GM21576 (cell line): ENCODE measurements at regions not wholly inside any gene's neighbourhood (a gene's known extent, or its start where the extent isn't known, plus 50 kb on each side); places are given as distances from the start of the nearest gene placed in this dataset.

Source experiments
- ATAC-seq: cut with Tn5 transposase; IDR thresholded peaks from one replicate; pipeline ENCODE4 v1.9.1; 2021; ENCODE audit warnings: mild to moderate bottlenecking, moderate library complexity; ENCODE audit not compliant: unreplicated experiment

DNA sequence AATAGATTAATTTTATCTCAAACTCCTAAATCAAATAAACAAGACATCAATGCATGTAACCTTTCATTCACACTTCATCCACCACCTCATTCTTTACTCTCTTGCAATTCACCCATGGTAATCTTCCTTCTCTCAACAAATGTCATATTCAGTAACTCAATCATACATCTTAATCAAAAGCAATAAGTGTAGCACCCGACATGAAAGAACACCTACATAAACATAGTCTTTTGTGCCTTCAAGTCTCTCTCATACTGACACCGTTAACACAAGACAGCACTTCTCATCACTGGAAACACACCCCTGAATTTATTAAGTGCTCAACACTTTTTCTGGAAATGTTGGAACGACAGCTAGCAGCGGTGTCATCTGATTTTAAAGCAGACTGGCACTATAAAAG, 225.9 kb downstream of the TTLL7 start:
- no peak for ATAC-seq

DNA sequence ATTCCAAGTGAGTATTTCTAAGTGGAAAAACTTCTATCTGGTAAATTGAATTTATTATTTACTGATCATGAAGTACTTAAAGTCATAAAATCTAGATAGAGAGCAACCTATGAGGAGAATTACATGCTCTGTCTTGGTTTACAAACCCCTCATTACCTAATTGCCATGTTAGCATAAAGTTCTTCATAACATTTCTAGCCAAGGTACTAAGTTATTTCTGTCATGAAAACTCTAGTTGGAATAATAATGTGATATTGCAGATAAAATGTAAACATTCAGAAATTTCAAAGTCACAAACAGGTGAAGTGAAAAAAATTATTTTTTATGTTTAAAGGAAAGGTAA, 228.6 kb downstream of the TTLL7 start:
- ATAC-seq: no peak

DNA sequence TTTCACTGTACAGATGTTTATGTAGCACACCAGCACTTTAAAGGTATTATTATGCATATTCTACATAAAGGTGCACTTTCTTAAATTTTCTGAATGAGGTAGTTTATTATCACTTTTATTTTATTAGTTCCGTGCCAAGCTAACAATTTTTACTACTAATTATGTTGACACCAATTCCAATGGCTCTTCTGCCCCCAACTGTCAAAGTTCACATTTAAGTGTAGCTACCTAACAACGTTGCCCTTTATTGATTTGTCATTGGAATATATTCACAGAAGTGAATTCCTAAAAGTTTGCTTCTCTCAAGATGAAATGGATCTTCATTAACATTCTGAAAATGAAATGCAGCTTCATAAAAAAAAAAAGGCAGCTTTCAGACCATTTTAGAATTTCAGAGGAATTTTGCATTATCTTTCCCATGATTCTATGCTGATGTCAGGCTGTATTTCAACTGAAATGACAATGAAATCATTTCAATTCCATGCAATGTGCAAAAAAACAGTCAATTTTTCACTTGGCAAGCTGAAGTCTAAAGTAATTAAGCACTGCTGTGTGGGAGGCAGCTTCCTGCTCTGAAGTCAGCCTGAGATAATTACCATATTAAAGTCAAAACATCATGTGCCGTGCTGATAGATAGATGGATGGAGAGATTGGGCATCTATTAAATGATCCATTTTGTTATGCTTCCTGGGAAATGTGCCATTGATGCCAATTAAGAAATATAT, 229.2 kb downstream of the TTLL7 start:
- no peak for ATAC-seq

- no peak for ATAC-seq
These were observed 229.9 kb downstream of the TTLL7 start for GRCh38 chr1:83769072-83769471.

DNA sequence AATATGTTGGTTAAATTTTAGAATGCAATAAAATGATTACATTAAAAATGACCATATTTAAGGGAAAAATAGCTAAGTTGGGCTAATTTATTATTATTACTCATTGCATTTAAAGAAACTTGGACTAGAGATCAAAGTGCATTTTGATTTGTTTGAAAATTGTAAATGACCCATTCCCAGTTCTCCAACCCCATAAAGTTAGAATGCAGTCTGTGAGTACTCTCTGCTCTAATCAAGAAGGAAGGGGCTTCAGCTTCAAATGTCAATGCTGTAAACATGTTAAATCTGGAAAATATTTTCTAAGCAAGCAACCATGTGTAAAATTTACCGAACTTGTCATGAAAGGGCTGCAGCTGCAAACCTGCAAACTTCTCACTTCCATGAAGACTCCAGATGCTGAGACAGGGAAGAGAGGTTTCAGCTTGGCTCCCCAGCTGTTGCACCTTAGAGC, 232.7 kb downstream of the TTLL7 start:
- no peak for ATAC-seq

DNA sequence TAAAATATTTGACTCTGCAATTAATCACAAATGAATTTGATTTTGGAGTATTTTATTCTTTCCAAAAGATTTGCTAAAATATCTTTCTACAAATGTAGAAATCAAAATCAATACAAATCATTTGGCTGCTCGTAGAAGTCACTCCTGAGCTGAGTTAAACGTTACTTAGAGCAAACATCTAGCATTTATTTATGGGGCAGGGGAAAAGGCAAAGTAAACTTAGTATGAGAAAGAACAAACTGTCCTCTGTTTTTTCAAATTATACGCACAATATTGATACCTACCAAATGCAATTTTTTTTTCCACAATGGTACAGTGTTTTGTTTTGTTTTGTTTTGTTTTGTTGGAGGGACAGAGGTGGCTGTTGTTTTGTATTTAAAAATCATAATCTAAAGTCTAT, 233.8 kb downstream of the TTLL7 start:
- ATAC-seq: no peak

DNA sequence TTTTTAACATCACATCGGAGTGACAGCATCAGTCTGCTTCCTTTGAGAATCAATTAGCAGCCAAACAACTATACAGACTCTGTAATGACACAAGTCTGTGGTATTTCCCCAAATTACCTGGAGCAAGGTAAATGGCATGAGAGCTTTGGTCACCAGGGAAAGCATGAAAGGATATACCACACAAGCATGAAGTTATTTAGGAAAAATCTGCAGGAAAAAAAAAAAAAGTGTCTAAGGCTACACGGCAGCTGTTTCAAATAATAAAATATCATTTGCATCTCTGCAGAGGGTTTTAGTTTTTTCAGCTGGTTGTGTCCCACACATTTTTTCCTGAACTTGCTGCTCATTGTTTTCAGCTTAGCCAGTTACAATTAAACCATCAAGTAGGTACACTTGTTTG, 234.7 kb downstream of the TTLL7 start:
- no peak for ATAC-seq

DNA sequence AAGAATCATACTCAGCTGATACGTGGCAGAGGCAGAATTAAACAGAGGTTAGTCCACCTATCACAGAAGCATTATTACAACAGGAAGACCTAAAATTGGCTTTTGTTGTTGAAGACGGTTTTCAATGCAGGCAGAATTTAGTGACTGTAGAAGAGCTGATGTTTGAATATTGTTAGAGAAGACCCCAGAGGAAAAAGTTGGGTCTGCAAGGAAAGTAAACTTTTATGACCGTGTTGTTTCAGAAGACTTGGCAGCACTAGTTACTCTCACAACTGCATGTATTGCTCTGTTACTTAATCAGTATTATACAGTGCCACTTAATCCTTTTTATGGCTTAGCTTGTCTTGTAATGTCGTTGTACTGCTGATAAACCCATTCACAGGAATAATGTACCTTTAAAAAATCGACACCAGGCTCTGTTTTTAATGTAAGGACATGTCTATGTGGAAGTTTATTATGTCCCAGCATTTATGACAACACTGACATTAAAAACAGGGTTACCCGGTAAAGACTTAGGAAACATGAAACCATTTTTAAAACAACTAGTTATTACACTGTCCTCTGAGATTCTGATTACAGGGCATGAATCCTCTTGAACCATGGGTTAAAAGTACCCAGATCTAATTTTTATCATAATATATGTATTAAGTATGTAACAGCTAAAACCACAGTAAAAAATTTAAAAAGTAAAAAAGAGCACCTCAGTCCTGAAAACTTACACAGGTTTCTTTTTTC, 235.4 kb downstream of the TTLL7 start:
- no peak for ATAC-seq

DNA sequence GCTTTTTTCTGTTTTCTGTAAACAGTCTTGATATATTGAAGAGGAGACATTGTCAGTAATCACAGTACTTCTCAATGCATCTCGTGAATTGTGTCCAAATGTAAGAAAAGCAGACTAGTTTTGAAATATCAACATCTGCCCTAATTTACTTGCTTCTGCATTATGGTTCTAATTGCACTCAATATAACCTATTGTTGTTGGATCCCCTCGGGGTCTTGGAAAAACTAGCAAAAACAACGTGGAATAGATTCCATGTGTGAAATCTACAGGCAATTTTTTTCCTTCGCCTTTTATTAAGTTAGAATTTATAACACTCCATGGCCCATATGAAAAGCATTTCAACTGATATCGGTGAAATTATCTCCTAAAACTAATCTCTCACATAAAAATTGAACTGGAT, 236.5 kb downstream of the TTLL7 start:
- no peak for ATAC-seq

GRCh38 chr1:83762039-83762365, 236.9 kb downstream of the TTLL7 start:
- ATAC-seq: no peak

- peak; percentile 100 for ATAC-seq
These were observed 237.5 kb downstream of the TTLL7 start for GRCh38 chr1:83761167-83762038.

DNA sequence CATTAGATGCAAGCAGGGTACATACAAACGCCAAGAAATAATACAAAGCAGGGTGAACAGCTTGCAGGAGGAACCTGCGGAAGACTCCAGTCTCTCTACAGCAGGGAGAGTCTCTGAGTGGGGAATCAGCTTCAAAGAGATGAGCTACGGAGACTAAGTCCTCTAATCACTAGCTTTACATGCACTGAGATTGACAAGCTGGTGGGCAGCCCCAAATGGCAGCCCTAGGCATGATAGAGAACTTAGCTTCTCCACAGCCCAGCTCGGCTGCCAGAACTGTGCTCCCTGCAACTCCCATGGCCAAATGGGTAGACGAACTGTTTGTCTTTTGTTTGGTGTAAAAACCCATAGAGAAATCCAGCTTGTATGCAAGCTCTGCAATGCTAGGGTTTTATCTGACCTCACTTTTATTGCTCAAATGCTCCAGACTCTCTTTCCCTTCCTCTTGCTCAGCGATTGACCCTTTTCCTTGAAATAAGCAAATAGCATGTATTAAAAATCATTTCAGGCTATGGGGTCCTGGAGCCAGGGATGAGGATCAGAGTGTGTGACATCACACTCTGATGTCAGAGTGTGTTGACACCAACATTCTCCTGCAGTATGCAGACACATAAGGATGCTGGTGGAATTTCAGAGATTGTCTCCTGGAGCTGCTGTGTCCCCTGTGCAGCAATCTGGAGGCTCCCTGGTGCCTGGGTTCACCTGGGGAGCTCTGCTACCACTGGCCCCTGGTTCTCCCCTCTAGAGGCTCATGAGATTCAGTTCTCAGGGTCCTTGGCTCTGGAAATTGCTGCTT, 238.5 kb downstream of the TTLL7 start:
- no peak for ATAC-seq

GRCh38 chr1:83756984-83757717, 241.8 kb downstream of the TTLL7 start:
- no peak for ATAC-seq

GRCh38 chr1:83751602-83752001, 247.3 kb downstream of the TTLL7 start:
- ATAC-seq: no peak

DNA sequence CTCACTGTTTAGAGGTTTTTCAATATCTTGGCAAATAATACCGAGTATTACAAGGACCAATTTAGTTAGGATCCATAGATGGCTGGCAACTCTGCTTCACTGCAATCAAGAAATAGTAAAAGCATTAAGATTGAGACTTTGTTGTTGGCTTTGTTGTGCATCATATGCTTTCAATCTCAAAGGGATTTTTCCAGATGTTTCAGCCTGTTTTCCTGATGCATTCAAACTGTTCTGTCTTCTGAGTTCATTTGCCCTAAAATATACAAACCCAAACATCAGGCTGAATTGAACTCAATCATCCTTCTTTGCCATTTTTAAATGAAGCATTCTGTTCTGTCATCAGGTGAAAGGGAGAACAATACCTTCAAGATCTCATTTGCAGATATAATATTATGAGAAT, 248.7 kb downstream of the TTLL7 start:
- no peak for ATAC-seq

- no peak for ATAC-seq
These were observed 251.0 kb downstream of the TTLL7 start for GRCh38 chr1:83747853-83748482.

DNA sequence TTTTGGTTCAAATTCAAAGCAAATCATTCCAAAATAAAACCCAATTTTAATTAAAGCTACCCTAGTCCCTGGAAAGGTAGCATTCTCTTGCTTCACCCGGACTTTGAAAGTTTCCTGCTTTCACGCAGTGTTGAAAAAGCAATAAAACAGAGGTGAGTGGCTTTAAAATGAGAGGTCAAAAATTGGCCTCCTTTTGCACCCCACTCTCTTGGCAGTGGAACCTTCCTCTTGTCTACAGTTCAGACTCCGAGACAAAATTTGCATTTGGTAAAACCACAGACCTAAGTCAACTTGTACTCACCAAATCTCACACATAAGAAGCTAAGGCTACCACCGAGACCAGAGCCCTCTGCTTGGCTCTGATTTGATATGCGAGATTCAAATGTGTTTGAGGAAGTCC, 252.7 kb downstream of the TTLL7 start:
- peak; percentile 88 for ATAC-seq

DNA sequence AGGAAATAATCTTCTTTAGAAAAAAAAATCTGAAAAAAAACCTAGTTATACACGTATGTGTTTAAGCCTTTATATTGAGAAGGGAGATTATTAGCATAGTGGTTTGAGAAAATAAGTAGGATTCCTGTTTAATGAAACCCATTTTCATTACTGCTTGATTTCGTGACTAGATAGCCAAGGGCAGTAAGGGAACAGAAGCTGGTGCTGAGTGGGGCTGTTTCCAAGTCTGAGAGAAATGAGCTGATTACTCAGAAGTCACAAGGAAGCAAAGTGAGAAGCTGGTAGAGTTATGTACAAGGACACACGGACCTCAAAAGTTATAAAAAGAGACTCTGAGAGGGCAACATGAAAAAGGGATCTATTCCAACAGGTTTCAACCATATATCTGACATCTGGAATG, 256.5 kb downstream of the TTLL7 start:
- no peak for ATAC-seq

DNA sequence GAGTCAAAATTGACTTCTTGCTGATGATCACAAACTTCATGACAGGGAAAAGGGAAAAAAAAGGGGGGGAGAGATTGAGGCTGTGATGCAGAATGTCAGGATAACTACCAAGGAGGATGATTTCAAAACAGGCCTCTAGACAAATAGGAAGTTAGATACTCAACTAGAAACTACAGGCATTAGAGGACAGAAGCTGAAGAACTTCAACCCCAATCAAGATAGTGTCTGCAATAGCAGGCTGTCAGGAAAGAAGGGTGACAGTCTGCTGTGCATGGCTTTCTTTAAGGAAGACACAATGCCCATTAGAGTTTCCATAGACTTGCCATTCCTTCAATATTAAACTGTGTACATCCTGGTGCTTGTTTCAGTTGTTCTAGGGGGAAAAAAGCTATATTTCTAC, 257.2 kb downstream of the TTLL7 start:
- no peak for ATAC-seq

GRCh38 chr1:83741348-83741747, 257.6 kb downstream of the TTLL7 start:
- no peak for ATAC-seq
